IMR-90 (cell line): ENCODE measurements at regions not wholly inside any gene's neighbourhood (a gene's known extent, or its start where the extent isn't known, plus 50 kb on each side); places are given as distances from the start of the nearest gene placed in this dataset.

Source experiments
- ATAC-seq: fragments of 200-7000 bp; cut with Tn5 transposase; 2 replicates; pipeline ENCODE4 v1.9.1; 2020; ENCODE audit warnings: low read depth, mild to moderate bottlenecking, moderate library complexity
- BruUV-seq: library from RNA; stranded (reverse); fragments of 400-500 nt; replicated peaks from 2 replicates; lab custom pipeline; 2021; lab: Mats Ljungman, UMichigan
- CTCF ChIA-PET: fragments of 300-600 bp; formaldehyde crosslinking; extraction: SDS; loops from one replicate; lab custom pipeline; 2021; ENCODE audit warnings: antibody characterized with exemption; lab: Yijun Ruan, JAX
- POLR2A ChIA-PET: fragments of 300-600 bp; sonication (Branson Sonifier 250); formaldehyde crosslinking; loops from one replicate; lab custom pipeline; 2022; ENCODE audit warnings: antibody characterized with exemption; ENCODE audit not compliant: unreplicated experiment; lab: Charles Lee
- DNase-seq: peaks from one replicate; pipeline ENCODE4 v3.0.0; 2013
- H2AFZ ChIP-seq: replicated peaks from 2 replicates; pipeline ENCODE3; 2013; ENCODE audit warnings: low read length, mild to moderate bottlenecking; ENCODE audit not compliant: poor library complexity
- H2AK5ac ChIP-seq: 2 replicates; pipeline ENCODE4 v1.6.1; 2013; ENCODE audit warnings: low read depth, low read length, inconsistent platforms
- H2AK9ac ChIP-seq: replicated peaks from 2 replicates; pipeline ENCODE3; 2013; ENCODE audit warnings: mild to moderate bottlenecking, low read depth, low read length, moderate library complexity; ENCODE audit not compliant: poor library complexity
- H2BK120ac ChIP-seq: 2 replicates; pipeline ENCODE4 v1.6.1; 2013; ENCODE audit warnings: low read depth, low read length, inconsistent platforms
- H2BK15ac ChIP-seq: 3 replicates; pipeline ENCODE4 v1.6.1; 2013; ENCODE audit warnings: low read depth, low read length, inconsistent platforms
- H2BK20ac ChIP-seq: 2 replicates; pipeline ENCODE4 v1.6.1; 2013; ENCODE audit warnings: low read depth, mild to moderate bottlenecking, inconsistent platforms, low read length, moderate library complexity
- H2BK5ac ChIP-seq: 2 replicates; pipeline ENCODE4 v1.6.1; 2013; ENCODE audit warnings: mild to moderate bottlenecking, low read depth, low read length, inconsistent platforms; ENCODE audit not compliant: poor library complexity, severe bottlenecking
- H3K14ac ChIP-seq: replicated peaks from 2 replicates; pipeline ENCODE4 v1.6.1; 2013; ENCODE audit warnings: low read depth, low read length, inconsistent platforms
- H3K18ac ChIP-seq: 2 replicates; pipeline ENCODE4 v1.6.1; 2013; ENCODE audit warnings: low read depth, low read length, control low read depth
- H3K23ac ChIP-seq: 2 replicates; pipeline ENCODE4 v1.6.1; 2013; ENCODE audit warnings: low read depth, low read length, inconsistent platforms
- H3K27ac ChIP-seq: 2 replicates; pipeline ENCODE4 v1.5.1; 2013; ENCODE audit warnings: mild to moderate bottlenecking, control low read depth, low read length; ENCODE audit not compliant: insufficient read depth
- H3K27me3 ChIP-seq: 2 replicates; pipeline ENCODE4 v1.6.1; 2013; ENCODE audit warnings: low read length; ENCODE audit not compliant: control insufficient read depth, insufficient read depth
- H3K36me3 ChIP-seq: 2 replicates; pipeline ENCODE4 v1.6.1; 2013; ENCODE audit warnings: low read length, mixed read lengths; ENCODE audit not compliant: control insufficient read depth, insufficient read depth
- H3K4ac ChIP-seq: 2 replicates; pipeline ENCODE4 v1.6.1; 2013; ENCODE audit warnings: low read depth, low read length, inconsistent platforms
- H3K4me1 ChIP-seq: 2 replicates; pipeline ENCODE4 v1.6.1; 2013; ENCODE audit warnings: low read length, mixed read lengths; ENCODE audit not compliant: control insufficient read depth, insufficient read depth
- H3K4me2 ChIP-seq: 2 replicates; pipeline ENCODE4 v1.6.1; 2013; ENCODE audit warnings: low read depth, mild to moderate bottlenecking, control low read depth, low read length, moderate library complexity
- H3K4me3 ChIP-seq: 2 replicates; pipeline ENCODE4 v1.5.1; 2013; ENCODE audit warnings: low read depth, mild to moderate bottlenecking, control low read depth, low read length, moderate library complexity; ENCODE audit not compliant: insufficient read depth
- H3K56ac ChIP-seq: 2 replicates; pipeline ENCODE4 v1.6.1; 2013; ENCODE audit warnings: low read length, inconsistent platforms; ENCODE audit not compliant: insufficient read depth; ENCODE audit errors: extremely low read depth
- H3K79me1 ChIP-seq, 2 experiments: 2 replicates each; pipeline ENCODE4 v1.6.1; 2013; ENCODE audit warnings: low read length in 2 of 2, inconsistent platforms in 1 of 2, low read depth in 1 of 2
- H3K9ac ChIP-seq: 2 replicates; pipeline ENCODE4 v1.6.1; 2013; ENCODE audit warnings: low read depth, low read length, control low read depth
- H3K9me1 ChIP-seq: 2 replicates; pipeline ENCODE4 v1.6.1; 2013; ENCODE audit warnings: low read length, inconsistent platforms; ENCODE audit not compliant: insufficient read depth
- H3K9me3 ChIP-seq: 2 replicates; pipeline ENCODE4 v1.6.1; 2013; ENCODE audit warnings: low read length; ENCODE audit not compliant: control insufficient read depth, insufficient read depth
- H4K20me1 ChIP-seq: 2 replicates; pipeline ENCODE4 v1.6.1; 2013; ENCODE audit warnings: low read length, inconsistent platforms; ENCODE audit not compliant: insufficient read depth
- H4K5ac ChIP-seq: 2 replicates; pipeline ENCODE4 v1.6.1; 2013; ENCODE audit warnings: mild to moderate bottlenecking, low read depth, low read length, control low read depth
- H4K8ac ChIP-seq, 2 experiments: 2 replicates each; pipeline ENCODE4 v1.6.1; 2013; ENCODE audit warnings: low read depth in 2 of 2, low read length in 2 of 2, control low read depth in 1 of 2, inconsistent platforms in 1 of 2
- H4K91ac ChIP-seq: 2 replicates; pipeline ENCODE4 v1.6.1; 2013; ENCODE audit warnings: low read depth, low read length, inconsistent platforms; ENCODE audit not compliant: insufficient read depth
- BHLHE40 ChIP-seq: fragments of 150-350 bp; IDR thresholded peaks from 2 replicates; pipeline ENCODE4 v1.6.1; 2016; ENCODE audit warnings: mild to moderate bottlenecking, low read depth, low read length
- CEBPB ChIP-seq: IDR thresholded peaks from 2 replicates; pipeline ENCODE4 v1.6.1; 2012; ENCODE audit warnings: low read depth, low read length, improper control_type of control experiment
- CHD1 ChIP-seq: IDR thresholded peaks from 2 replicates; pipeline ENCODE4 v1.6.1; 2012; ENCODE audit warnings: low read depth, low read length, improper control_type of control experiment
- FOS ChIP-seq: fragments of 150-350 bp; IDR thresholded peaks from 2 replicates; pipeline ENCODE4 v1.6.1; 2016; ENCODE audit warnings: low read depth, low read length
- MAFK ChIP-seq: IDR thresholded peaks from 2 replicates; pipeline ENCODE4 v1.6.1; 2012; ENCODE audit warnings: low read depth, low read length, improper control_type of control experiment
- MAZ ChIP-seq: IDR thresholded peaks from 2 replicates; pipeline ENCODE4 v1.6.1; 2012; ENCODE audit warnings: low read depth, mild to moderate bottlenecking, low read length, improper control_type of control experiment, moderate library complexity, borderline replicate concordance
- MXI1 ChIP-seq: IDR thresholded peaks from 2 replicates; pipeline ENCODE4 v1.6.1; 2012; ENCODE audit warnings: low read depth, mild to moderate bottlenecking, low read length, moderate library complexity, borderline replicate concordance
- NFE2L2 ChIP-seq: fragments of 150-350 bp; IDR thresholded peaks from 2 replicates; pipeline ENCODE4 v1.6.1; 2016; ENCODE audit warnings: low read depth, mild to moderate bottlenecking, low read length
- POLR2A ChIP-seq: IDR thresholded peaks from 2 replicates; pipeline ENCODE4 v1.6.1; 2012; ENCODE audit warnings: mild to moderate bottlenecking, low read depth, low read length
- RAD21 ChIP-seq: IDR thresholded peaks from 2 replicates; pipeline ENCODE4 v1.6.1; 2012; ENCODE audit warnings: low read length, improper control_type of control experiment
- RCOR1 ChIP-seq: IDR thresholded peaks from 2 replicates; pipeline ENCODE4 v1.6.1; 2012; ENCODE audit warnings: mild to moderate bottlenecking, low read length, improper control_type of control experiment; ENCODE audit not compliant: insufficient replicate concordance
- RFX5 ChIP-seq: IDR thresholded peaks from 2 replicates; pipeline ENCODE4 v1.8.0; 2012; ENCODE audit warnings: low read depth, mild to moderate bottlenecking, low read length, moderate library complexity
- SMC3 ChIP-seq: fragments of 150-350 bp; IDR thresholded peaks from 2 replicates; pipeline ENCODE4 v1.6.1; 2016; ENCODE audit warnings: low read depth, mild to moderate bottlenecking, antibody characterized with exemption, low read length, moderate library complexity
- WGBS, 2 experiments: methylation state at CpG; one replicate each; pipeline versions ENCODE4 v1.1.5 to v1.1.7; 2013; ENCODE audit warnings: missing lambda C conversion rate in 2 of 2; ENCODE audit not compliant: insufficient read length in 1 of 2; ENCODE audit errors: extremely low coverage in 2 of 2; 5-methylcytosine and 5-hydroxymethylcytosine counted together
- dilution Hi-C: fragments of 300-500 bp; cut with HindIII; formaldehyde crosslinking; loops from one replicate; pipeline ENCODE4 v1.14.3; 2018; ENCODE audit warnings: low sequenced_read_pairs; ENCODE audit not compliant: unreplicated experiment
- in situ Hi-C: fragments of 300-500 bp; cut with MboI; formaldehyde crosslinking; loops from 3 replicates; pipeline ENCODE4 v1.14.3; 2019; ENCODE audit warnings: low sequenced_read_pairs, inconsistent platforms, mixed read lengths
- intact Hi-C: fragments of 100-400 bp; cut with micrococcal nuclease; formaldehyde crosslinking; loops from 2 replicates; pipeline ENCODE4 v1.10.0; 2022
- TF ChIP-seq, protein P1 (sequence below): fragments of 150-350 bp; IDR thresholded peaks from 2 replicates; pipeline ENCODE4 v1.6.1; 2017; ENCODE audit warnings: mild to moderate bottlenecking, antibody characterized with exemption, low read length, low read depth
- TF ChIP-seq, protein P2 (sequence below): fragments of 150-350 bp; IDR thresholded peaks from 2 replicates; pipeline ENCODE4 v1.6.1; 2016; ENCODE audit warnings: low read depth, mild to moderate bottlenecking, low read length, moderate library complexity, borderline replicate concordance

DNA sequence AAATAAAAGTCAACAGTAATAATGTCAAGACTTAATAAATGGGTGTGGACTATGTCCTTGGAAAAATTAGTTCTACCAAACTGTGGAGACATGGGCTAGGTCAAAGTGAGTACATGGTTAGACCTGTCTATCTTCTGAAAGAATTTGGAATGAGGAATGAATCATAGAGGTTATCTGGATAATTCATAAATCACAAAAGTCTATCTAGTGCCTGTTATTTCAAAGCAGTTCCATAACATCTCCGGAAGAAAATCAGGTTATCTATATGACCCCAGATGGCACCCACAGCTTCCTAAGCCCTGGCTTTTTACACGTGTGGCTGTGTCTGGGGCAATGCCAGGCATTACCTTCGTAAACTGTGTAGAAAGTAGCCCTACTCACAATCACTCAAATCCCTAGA lies 272.0 kb downstream of the ETAA1 start:
- Histone ChIP-seq H2AFZ (no peak overlapping the region), H3K4me2 (no peak overlapping the region), H2AK9ac (no peak overlapping the region), H3K4me1 (peaks cover 7% of the 10 kb centered on the region), H4K91ac (no peak overlapping the region), H2BK120ac (no peak overlapping the region), H3K9me1 (peaks cover 22% of the 10 kb centered on the region), H3K4ac (no peak overlapping the region), H3K23ac (no peak overlapping the region), H3K18ac (no peak overlapping the region), H2BK5ac (no peak overlapping the region), H3K27me3 (no peaks in the 10 kb centered on the region), H3K79me1 (peaks cover 0 to 4% of the 10 kb centered on the region in 2 experiments; a peak in 1 of 4 replicates), H3K4me3 (no peak overlapping the region), H3K9me3 (no peaks in the 10 kb centered on the region), H4K8ac (no peak overlapping the region), H2BK20ac (no peak overlapping the region), H3K27ac (no peak overlapping the region), H3K9ac (no peak overlapping the region), H4K20me1 (no peaks in the 10 kb centered on the region), H3K56ac (no peak overlapping the region), H3K14ac (no peak overlapping the region), H4K5ac (no peak overlapping the region), H3K36me3 (no peaks in the 10 kb centered on the region), H2AK5ac (no peak overlapping the region), H2BK15ac (no peak overlapping the region)
- ChIA-PET POLR2A (no interaction called here), CTCF (no interaction called here)
- no TSS peak for BruUV-seq
- in situ Hi-C loops = no loop called here
- no peak for DNase-seq
- no CpG with 5 or more reads among the region's 3 CpGs for WGBS, 2 experiments
- TF ChIP-seq MAFK (no peak), RCOR1 (no peak), CEBPB (no peak), MAZ (no peak), SMC3 (no peak), BHLHE40 (no peak), RFX5 (no peak), POLR2A (no peak), CHD1 (no peak), NFE2L2 (no peak), MXI1 (no peak), RAD21 (no peak), FOS (no peak)
- TF ChIP-seq, protein P1, sequence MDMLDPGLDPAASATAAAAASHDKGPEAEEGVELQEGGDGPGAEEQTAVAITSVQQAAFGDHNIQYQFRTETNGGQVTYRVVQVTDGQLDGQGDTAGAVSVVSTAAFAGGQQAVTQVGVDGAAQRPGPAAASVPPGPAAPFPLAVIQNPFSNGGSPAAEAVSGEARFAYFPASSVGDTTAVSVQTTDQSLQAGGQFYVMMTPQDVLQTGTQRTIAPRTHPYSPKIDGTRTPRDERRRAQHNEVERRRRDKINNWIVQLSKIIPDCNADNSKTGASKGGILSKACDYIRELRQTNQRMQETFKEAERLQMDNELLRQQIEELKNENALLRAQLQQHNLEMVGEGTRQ = no peak
- TF ChIP-seq, protein P2, sequence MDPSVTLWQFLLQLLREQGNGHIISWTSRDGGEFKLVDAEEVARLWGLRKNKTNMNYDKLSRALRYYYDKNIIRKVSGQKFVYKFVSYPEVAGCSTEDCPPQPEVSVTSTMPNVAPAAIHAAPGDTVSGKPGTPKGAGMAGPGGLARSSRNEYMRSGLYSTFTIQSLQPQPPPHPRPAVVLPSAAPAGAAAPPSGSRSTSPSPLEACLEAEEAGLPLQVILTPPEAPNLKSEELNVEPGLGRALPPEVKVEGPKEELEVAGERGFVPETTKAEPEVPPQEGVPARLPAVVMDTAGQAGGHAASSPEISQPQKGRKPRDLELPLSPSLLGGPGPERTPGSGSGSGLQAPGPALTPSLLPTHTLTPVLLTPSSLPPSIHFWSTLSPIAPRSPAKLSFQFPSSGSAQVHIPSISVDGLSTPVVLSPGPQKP = no peak
- intact Hi-C loops = loop anchor here (5.0 kb wide), 2 partner anchors 363 to 1242 kb away; no protein-coding TSS in a partner anchor
- dilution Hi-C loops = no loop called here
- ATAC-seq = no peak
